Uterus (tissue), 2 donors: ENCODE measurements at regions not wholly inside any gene's neighbourhood (a gene's known extent, or its start where the extent isn't known, plus 50 kb on each side); places are given as distances from the start of the nearest gene placed in this dataset.

Source experiments
- CTCF ChIP-seq, 4 experiments: fragments of 200-600 bp in 2 of 4; fragments of 450-650 bp in 2 of 4; sonication (generic) in 2 of 4; IDR thresholded peaks; one replicate each; pipeline ENCODE4 v1.5.1; 2016 to 2019; ENCODE audit warnings: antibody characterized with exemption in 4 of 4, mild to moderate bottlenecking in 2 of 4, moderate library complexity in 1 of 4
- POLR2A ChIP-seq, 2 donors: fragments of 450-650 bp; IDR thresholded peaks; one replicate each; pipeline ENCODE4 v1.6.1; 2016; ENCODE audit warnings: antibody characterized with exemption in 2 of 2, mild to moderate bottlenecking in 1 of 2, moderate library complexity in 1 of 2

GRCh38 chr9:104319685-104320084 lies 184.4 kb upstream of the OR13F1 start:
- TF ChIP-seq CTCF (IDR thresholded peaks at IDR 0.05) (no peak), POLR2A (IDR thresholded peaks at IDR 0.05) (no peak)
